ENCODE measurements at regions not wholly inside any gene's neighbourhood (a gene's known extent, or its start where the extent isn't known, plus 50 kb on each side); places are given as distances from the start of the nearest gene placed in this dataset.

GRCh38 chr5:110058175-110058574 lies 368.4 kb downstream of the MAN2A1 start:
- H3K4me1 ChIP-seq, result peaks cover 0 to 21% (median 15%) of the 10 kb centered on the region in 4 donors
- no peaks in the 10 kb centered on the region for H3K9me3 ChIP-seq
- H3K36me3 ChIP-seq, result no peaks in the 10 kb centered on the region
- 82 to 90% methylated on average over 4 of the region's 4 CpGs for WGBS, 2 donors
- H3K4me3 ChIP-seq, result no peak overlapping the region
- DNase-seq, result no peak
- no peaks in the 10 kb centered on the region for H3K27me3 ChIP-seq
- H3K27ac ChIP-seq, result no peak overlapping the region
- TF ChIP-seq POLR2A (IDR thresholded peaks at IDR 0.05), result no peak
- no peak for TF ChIP-seq CTCF (IDR thresholded peaks at IDR 0.05)
- no peak for TF ChIP-seq POLR2AphosphoS5 (IDR thresholded peaks at IDR 0.05)
- no peak for TF ChIP-seq EP300 (IDR thresholded peaks at IDR 0.05)
- intact Hi-C loops (cut with DNase I), result no loop called here

- Histone ChIP-seq H3K36me3 (no peaks in the 10 kb centered on the region), H3K4me3 (no peak overlapping the region), H3K9me3 (no peaks in the 10 kb centered on the region), H3K4me1 (no peaks in the 10 kb centered on the region), H3K27ac (no peak overlapping the region), H3K27me3 (no peaks in the 10 kb centered on the region)
- intact Hi-C loops (cut with DNase I), result no loop called here
- no peak for DNase-seq
- 67 to 88% methylated on average over 1 of the region's 1 CpG for WGBS, 2 donors
- TF ChIP-seq EP300 (IDR thresholded peaks at IDR 0.05) (no peak), POLR2AphosphoS5 (IDR thresholded peaks at IDR 0.05) (no peak), POLR2A (IDR thresholded peaks at IDR 0.05) (no peak), CTCF (IDR thresholded peaks at IDR 0.05) (no peak)
Observed at GRCh38 chr5:110062246-110062645, 372.5 kb downstream of the MAN2A1 start.

- no peaks in the 10 kb centered on the region for H3K9me3 ChIP-seq
- no peak for DNase-seq
- intact Hi-C loops (cut with DNase I), result no loop called here
- H3K27me3 ChIP-seq, result no peaks in the 10 kb centered on the region
- 85% methylated on average over 7 of the region's 7 CpGs for WGBS, 2 donors
- H3K36me3 ChIP-seq, result no peaks in the 10 kb centered on the region
- H3K4me1 ChIP-seq, result no peaks in the 10 kb centered on the region
- no peak overlapping the region for H3K27ac ChIP-seq
- no peak overlapping the region for H3K4me3 ChIP-seq
- TF ChIP-seq EP300 (IDR thresholded peaks at IDR 0.05) (no peak), POLR2A (IDR thresholded peaks at IDR 0.05) (no peak), CTCF (IDR thresholded peaks at IDR 0.05) (no peak), POLR2AphosphoS5 (IDR thresholded peaks at IDR 0.05) (no peak)
Observed at GRCh38 chr5:110063640-110064602, 374.2 kb downstream of the MAN2A1 start.

GRCh38 chr5:110064603-110065268 lies 375.0 kb downstream of the MAN2A1 start:
- DNase-seq, result no peak
- no peaks in the 10 kb centered on the region for H3K9me3 ChIP-seq
- no peaks in the 10 kb centered on the region for H3K4me1 ChIP-seq
- 48 to 64% methylated on average over 4 of the region's 4 CpGs for WGBS, 2 donors
- no peak overlapping the region for H3K27ac ChIP-seq
- TF ChIP-seq POLR2A (IDR thresholded peaks at IDR 0.05) (no peak), CTCF (IDR thresholded peaks at IDR 0.05) (no peak), POLR2AphosphoS5 (IDR thresholded peaks at IDR 0.05) (no peak), EP300 (IDR thresholded peaks at IDR 0.05) (no peak)
- H3K27me3 ChIP-seq, result no peaks in the 10 kb centered on the region
- no peaks in the 10 kb centered on the region for H3K36me3 ChIP-seq
- intact Hi-C loops (cut with DNase I), result no loop called here
- no peak overlapping the region for H3K4me3 ChIP-seq
